ENCODE measurements at regions not wholly inside any gene's neighbourhood (a gene's known extent, or its start where the extent isn't known, plus 50 kb on each side); places are given as distances from the start of the nearest gene placed in this dataset.

DNA sequence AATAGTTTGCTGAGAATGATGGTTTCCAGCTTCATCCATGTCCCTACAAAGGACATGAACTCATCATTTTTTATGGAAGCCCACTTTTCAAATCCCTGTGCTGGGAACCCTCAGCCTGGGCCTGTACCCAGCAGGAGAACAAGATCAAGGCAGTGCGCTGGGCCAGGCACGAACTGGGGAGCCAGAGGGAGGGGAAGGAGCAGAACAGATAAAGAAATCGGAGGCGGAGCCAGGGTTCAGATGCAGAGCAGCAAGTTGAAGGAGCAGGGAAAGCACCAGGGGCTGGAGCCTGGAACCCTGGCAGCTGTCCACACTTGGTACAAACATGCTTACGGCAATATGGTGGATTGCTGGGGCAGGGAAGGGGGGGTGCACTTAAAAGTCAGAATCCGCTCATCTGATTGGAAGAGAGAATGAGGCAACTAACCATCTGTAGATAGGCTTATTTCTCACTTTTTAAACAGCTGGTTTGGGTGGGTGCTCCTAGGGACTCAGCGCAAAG lies 107.5 kb downstream of the NOG start:
- H3K36me3 ChIP-seq (ENCODE audit: control insufficient read depth in 2 of 2, extremely low read depth in 1 of 2, insufficient read depth in 2 of 2, low read length in 2 of 2): no peaks in the 10 kb centered on the region
- ChIA-PET CTCF (interaction anchor here (7.9 kb wide), 1 partner anchor 15 kb away, joined by 54 read pairs; no protein-coding TSS in a partner anchor), POLR2A (no interaction called here)
- peaks cover 18% of the 10 kb centered on the region for H3K4me1 ChIP-seq (ENCODE audit: control insufficient read depth, extremely low read depth, insufficient read depth, low read length)
- H3K4me3 ChIP-seq (replicated peaks in 1 of 3; ENCODE audit: insufficient read depth in 1 of 3, low read depth in 1 of 3, low read length in 3 of 3): no peak overlapping the region
- H3K4me2 ChIP-seq (ENCODE audit: insufficient read depth, low read length): no peak overlapping the region
- no peak for FAIRE-seq
- H3K27me3 ChIP-seq (ENCODE audit: control insufficient read depth in 2 of 2, insufficient read depth in 2 of 2, low read length in 2 of 2): no peaks in the 10 kb centered on the region
- H2AFZ ChIP-seq (ENCODE audit: low read depth, low read length): no peak overlapping the region
- no peak overlapping the region for H3K9ac ChIP-seq (replicated peaks; ENCODE audit: extremely low read depth, insufficient read depth, low read length)
- H4K20me1 ChIP-seq (replicated peaks; ENCODE audit: control insufficient read depth, extremely low read depth, insufficient read depth, low read length): no peaks in the 10 kb centered on the region
- intact Hi-C loops (cut with micrococcal nuclease): no loop called here
- TF ChIP-seq GATA2 (IDR thresholded peaks at IDR 0.05; ENCODE audit: insufficient read depth, insufficient read length, low read depth, low read length): no peak
- TF ChIP-seq MYC (IDR thresholded peaks at IDR 0.05; ENCODE audit: low read depth, low read length): no peak
- TF ChIP-seq, protein P1, sequence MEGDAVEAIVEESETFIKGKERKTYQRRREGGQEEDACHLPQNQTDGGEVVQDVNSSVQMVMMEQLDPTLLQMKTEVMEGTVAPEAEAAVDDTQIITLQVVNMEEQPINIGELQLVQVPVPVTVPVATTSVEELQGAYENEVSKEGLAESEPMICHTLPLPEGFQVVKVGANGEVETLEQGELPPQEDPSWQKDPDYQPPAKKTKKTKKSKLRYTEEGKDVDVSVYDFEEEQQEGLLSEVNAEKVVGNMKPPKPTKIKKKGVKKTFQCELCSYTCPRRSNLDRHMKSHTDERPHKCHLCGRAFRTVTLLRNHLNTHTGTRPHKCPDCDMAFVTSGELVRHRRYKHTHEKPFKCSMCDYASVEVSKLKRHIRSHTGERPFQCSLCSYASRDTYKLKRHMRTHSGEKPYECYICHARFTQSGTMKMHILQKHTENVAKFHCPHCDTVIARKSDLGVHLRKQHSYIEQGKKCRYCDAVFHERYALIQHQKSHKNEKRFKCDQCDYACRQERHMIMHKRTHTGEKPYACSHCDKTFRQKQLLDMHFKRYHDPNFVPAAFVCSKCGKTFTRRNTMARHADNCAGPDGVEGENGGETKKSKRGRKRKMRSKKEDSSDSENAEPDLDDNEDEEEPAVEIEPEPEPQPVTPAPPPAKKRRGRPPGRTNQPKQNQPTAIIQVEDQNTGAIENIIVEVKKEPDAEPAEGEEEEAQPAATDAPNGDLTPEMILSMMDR (IDR thresholded peaks at IDR 0.05; ENCODE audit: extremely low read depth in 1 of 2, insufficient read depth in 1 of 2, low read depth in 1 of 2, low read length in 2 of 2): no peak
- no peak for TF ChIP-seq POLR2A (IDR thresholded peaks at IDR 0.05; ENCODE audit: low read depth, low read length)
- TF ChIP-seq, protein P2, sequence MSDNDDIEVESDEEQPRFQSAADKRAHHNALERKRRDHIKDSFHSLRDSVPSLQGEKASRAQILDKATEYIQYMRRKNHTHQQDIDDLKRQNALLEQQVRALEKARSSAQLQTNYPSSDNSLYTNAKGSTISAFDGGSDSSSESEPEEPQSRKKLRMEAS (IDR thresholded peaks at IDR 0.05; ENCODE audit: insufficient read depth, insufficient read length): no peak
- TF ChIP-seq JUN (IDR thresholded peaks at IDR 0.05; ENCODE audit: borderline replicate concordance, insufficient read depth, insufficient read length, low read depth): no peak
- TF ChIP-seq EZH2 (IDR thresholded peaks at IDR 0.05; ENCODE audit: borderline replicate concordance, low read depth, low read length, severe bottlenecking): no peak
- TF ChIP-seq FOS (IDR thresholded peaks at IDR 0.05; ENCODE audit: borderline replicate concordance, insufficient read depth, low read length): no peak
- TF ChIP-seq POLR2AphosphoS5 (IDR thresholded peaks at IDR 0.05; ENCODE audit: insufficient read depth, low read depth, low read length): no peak
- no peaks in the 10 kb centered on the region for H3K9me1 ChIP-seq (replicated peaks; ENCODE audit: control insufficient read depth, extremely low read depth, insufficient read depth, low read length)
- BruUV-seq (replicated peaks): no TSS peak
- no peak for DNase-seq (ENCODE audit: low read depth, low spot score)
- H3K79me2 ChIP-seq (ENCODE audit: control insufficient read depth, insufficient read depth, low read length): no peaks in the 10 kb centered on the region
- no peak overlapping the region for H3K27ac ChIP-seq (ENCODE audit: insufficient read depth, low read depth, low read length)
- dilution Hi-C loops (cut with MboI; ENCODE audit: extremely low pct_ligation_motif_present, low sequenced_read_pairs): loop anchor here (25.0 kb wide), 1 partner anchor 114 kb away; the partner anchor contains the start of gene NOG
- no peaks in the 10 kb centered on the region for H3K9me3 ChIP-seq (replicated peaks; ENCODE audit: control insufficient read depth, insufficient read depth, low read length)
